ENCODE measurements at regions not wholly inside any gene's neighbourhood (a gene's known extent, or its start where the extent isn't known, plus 50 kb on each side); places are given as distances from the start of the nearest gene placed in this dataset.
"Not testable (repeated sequence)": the region's sequence is repeated elsewhere in the genome, so short reads cannot be mapped to it uniquely, and the experiment has no call there.

DNA sequence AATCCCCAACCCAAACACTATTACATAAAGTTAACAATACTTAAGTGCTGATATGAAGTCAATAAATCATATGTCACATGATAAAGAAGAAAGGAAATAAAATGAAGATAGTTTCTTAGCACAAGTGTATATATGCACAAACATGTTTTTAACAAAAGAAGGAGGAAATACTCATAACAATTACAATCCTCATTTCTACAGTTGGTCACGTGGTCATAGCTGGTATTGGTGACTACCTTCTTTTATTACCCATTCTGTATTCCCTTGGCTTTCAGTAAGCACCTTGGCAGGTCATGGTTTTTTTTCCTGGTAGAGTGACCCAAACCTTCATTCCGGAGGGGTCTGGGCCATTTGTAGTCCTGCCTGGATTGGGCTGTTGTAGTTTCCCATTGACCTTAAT, 137.1 kb upstream of the KCND3 start:
- peaks cover 4% of the 10 kb centered on the region; the same call in 1 of the 2 replicates for H3K27me3 Mint-ChIP-seq (ENCODE audit: insufficient read depth)
- H3K27ac Mint-ChIP-seq = no peak overlapping the region
- no peak for DNase-seq
- H3K4me1 Mint-ChIP-seq (ENCODE audit: low read depth) = no peaks in the 10 kb centered on the region
- no peaks in the 10 kb centered on the region for H3K36me3 Mint-ChIP-seq (ENCODE audit: low read depth)
- H3K4me3 Mint-ChIP-seq = no peak overlapping the region
- TF ChIP-seq, protein P1, sequence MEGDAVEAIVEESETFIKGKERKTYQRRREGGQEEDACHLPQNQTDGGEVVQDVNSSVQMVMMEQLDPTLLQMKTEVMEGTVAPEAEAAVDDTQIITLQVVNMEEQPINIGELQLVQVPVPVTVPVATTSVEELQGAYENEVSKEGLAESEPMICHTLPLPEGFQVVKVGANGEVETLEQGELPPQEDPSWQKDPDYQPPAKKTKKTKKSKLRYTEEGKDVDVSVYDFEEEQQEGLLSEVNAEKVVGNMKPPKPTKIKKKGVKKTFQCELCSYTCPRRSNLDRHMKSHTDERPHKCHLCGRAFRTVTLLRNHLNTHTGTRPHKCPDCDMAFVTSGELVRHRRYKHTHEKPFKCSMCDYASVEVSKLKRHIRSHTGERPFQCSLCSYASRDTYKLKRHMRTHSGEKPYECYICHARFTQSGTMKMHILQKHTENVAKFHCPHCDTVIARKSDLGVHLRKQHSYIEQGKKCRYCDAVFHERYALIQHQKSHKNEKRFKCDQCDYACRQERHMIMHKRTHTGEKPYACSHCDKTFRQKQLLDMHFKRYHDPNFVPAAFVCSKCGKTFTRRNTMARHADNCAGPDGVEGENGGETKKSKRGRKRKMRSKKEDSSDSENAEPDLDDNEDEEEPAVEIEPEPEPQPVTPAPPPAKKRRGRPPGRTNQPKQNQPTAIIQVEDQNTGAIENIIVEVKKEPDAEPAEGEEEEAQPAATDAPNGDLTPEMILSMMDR (IDR thresholded peaks at IDR 0.05) = no peak
- peaks cover 4% of the 10 kb centered on the region; the same call in 1 of the 2 replicates for H3K9me3 Mint-ChIP-seq

DNA sequence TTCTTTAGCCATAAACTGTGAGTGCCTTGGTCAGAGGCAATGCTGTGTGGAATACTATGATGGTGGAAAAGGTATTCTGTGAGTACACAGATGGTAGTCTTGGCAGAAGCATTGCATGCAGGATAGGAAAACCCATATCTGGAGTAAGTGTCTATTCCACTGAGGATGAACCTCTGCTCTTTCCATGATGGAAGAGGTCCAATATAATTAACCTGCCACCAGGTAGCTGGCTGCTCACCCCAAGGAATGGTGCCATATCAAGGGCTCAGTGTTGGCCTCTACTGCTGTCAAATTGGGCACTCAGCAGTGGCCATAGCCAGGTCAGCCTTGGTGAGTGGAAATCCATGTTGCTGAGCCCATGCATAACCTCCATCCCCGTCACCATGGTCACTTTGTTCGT, 138.1 kb upstream of the KCND3 start:
- H3K4me3 Mint-ChIP-seq; H3K4me1 Mint-ChIP-seq (ENCODE audit: low read depth); DNase-seq; H3K27me3 Mint-ChIP-seq (ENCODE audit: insufficient read depth); H3K27ac Mint-ChIP-seq; H3K9me3 Mint-ChIP-seq; H3K36me3 Mint-ChIP-seq (ENCODE audit: low read depth): not testable (repeated sequence)

DNA sequence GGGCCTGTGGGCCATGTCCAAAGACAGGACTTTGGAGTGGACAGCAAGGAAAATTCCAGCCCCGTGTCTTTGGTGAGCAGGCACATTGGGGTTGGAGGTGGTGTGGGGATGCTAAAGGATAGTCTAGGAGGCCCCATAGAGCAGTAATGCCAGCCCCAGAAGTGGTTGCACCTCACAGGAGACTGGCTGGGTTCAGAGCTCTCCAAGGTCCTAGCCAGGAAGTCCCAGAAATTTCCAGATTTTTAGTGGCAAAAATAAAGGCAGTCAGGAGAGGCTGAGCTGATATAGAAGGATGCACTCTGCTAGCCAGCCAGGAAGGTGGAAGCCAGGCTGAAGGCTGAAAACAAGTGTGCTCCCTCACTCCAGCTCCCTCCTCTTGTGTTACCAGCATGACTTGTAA, 144.0 kb upstream of the KCND3 start:
- TF ChIP-seq, protein P1 (IDR thresholded peaks at IDR 0.05) = no peak
- Mint-ChIP-seq H3K4me1 (ENCODE audit: low read depth) (no peaks in the 10 kb centered on the region), H3K9me3 (peaks cover 5% of the 10 kb centered on the region), H3K36me3 (ENCODE audit: low read depth) (no peaks in the 10 kb centered on the region), H3K4me3 (no peak overlapping the region), H3K27me3 (ENCODE audit: insufficient read depth) (no peaks in the 10 kb centered on the region), H3K27ac (no peak overlapping the region)
- DNase-seq = no peak

DNA sequence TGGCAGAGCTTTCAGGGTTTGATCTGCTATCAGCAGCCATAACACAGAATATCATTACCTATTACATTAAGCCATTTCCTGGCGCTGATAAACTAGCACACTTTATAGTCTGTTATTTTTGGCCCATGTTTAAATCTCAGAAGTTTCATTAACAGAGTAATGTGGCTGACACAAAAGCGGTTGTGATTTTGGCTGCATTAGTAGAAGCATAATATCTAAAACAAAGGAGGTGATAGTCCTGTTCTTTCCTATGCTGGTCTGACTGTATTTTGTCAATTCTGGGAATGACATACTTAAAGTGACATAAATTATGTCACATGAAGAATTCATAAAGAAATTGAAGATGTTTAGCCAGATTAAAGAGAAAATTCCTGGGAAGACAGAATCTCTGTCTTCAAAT, 151.3 kb upstream of the KCND3 start:
- DNase-seq = no peak

DNA sequence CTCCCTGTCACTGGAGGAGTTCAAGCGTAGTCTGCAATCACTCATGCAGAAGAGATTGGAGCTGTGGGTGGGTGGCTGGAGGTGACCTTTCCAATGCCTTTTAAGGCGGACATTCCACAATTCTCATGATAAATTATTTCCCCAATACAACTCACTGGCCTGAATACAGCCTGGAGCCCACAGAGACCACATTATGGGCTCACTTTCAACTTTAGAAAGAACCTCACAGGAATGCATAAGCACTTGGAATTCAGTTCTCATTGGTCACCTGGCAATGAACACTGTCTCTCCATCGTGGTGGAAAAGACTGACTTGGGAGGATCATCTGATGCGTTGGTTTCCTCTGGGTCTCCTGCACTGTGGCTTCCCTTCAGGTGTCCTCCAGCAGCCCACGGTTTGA, 151.8 kb upstream of the KCND3 start:
- Mint-ChIP-seq H3K4me3 (no peak overlapping the region), H3K9me3 (no peaks in the 10 kb centered on the region), H3K36me3 (ENCODE audit: low read depth) (no peaks in the 10 kb centered on the region), H3K27me3 (ENCODE audit: insufficient read depth) (peaks cover 10% of the 10 kb centered on the region; the same call in 1 of the 2 replicates), H3K27ac (no peak overlapping the region), H3K4me1 (ENCODE audit: low read depth) (no peaks in the 10 kb centered on the region)
- TF ChIP-seq, protein P1 (IDR thresholded peaks at IDR 0.05) = no peak
- no peak for DNase-seq

More for the DNA sequence above, 151.3 kb upstream of the KCND3 start:
- no peak overlapping the region for H3K27ac Mint-ChIP-seq
- no peak overlapping the region for H3K4me3 Mint-ChIP-seq
- H3K9me3 Mint-ChIP-seq = no peaks in the 10 kb centered on the region
- no peaks in the 10 kb centered on the region for H3K36me3 Mint-ChIP-seq (ENCODE audit: low read depth)
- H3K27me3 Mint-ChIP-seq (ENCODE audit: insufficient read depth) = peaks cover 10% of the 10 kb centered on the region; the same call in 1 of the 2 replicates
- TF ChIP-seq, protein P1 (IDR thresholded peaks at IDR 0.05) = no peak
- no peaks in the 10 kb centered on the region for H3K4me1 Mint-ChIP-seq (ENCODE audit: low read depth)

DNA sequence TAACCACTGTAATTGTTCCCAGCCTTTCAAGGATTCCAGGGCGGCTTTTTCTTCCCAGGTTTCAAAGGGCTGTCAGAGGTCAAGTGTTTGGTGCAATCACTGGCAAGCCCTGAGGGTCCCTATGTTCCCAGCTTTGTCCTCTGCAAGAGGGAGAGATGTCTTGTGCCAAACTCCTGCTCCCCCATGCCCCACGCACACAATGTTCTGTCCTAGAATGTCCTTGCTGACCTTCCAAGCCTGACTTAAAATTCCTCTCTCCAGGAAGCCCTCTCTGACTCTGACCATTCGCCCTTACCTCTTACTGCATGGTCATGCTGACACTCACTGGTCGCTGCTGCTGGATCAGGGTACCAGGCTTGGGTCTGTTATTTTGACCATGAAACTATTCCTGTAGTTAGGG, 152.5 kb upstream of the KCND3 start:
- peaks cover 10% of the 10 kb centered on the region; the same call in 1 of the 2 replicates for H3K27me3 Mint-ChIP-seq (ENCODE audit: insufficient read depth)
- H3K36me3 Mint-ChIP-seq (ENCODE audit: low read depth) = no peaks in the 10 kb centered on the region
- no peak overlapping the region for H3K27ac Mint-ChIP-seq
- H3K4me1 Mint-ChIP-seq (ENCODE audit: low read depth) = no peaks in the 10 kb centered on the region
- H3K9me3 Mint-ChIP-seq = no peaks in the 10 kb centered on the region
- H3K4me3 Mint-ChIP-seq = no peak overlapping the region
- DNase-seq = no peak
- TF ChIP-seq, protein P1 (IDR thresholded peaks at IDR 0.05) = no peak

Data from HFFc6 (cell line).